GM18907 (cell line): ENCODE measurements at regions not wholly inside any gene's neighbourhood (a gene's known extent, or its start where the extent isn't known, plus 50 kb on each side); places are given as distances from the start of the nearest gene placed in this dataset.

ENCODE experiments used
- ATAC-seq: cut with Tn5 transposase; IDR thresholded peaks from one replicate; pipeline ENCODE4 v1.9.1; 2021; ENCODE audit warnings: mild to moderate bottlenecking, moderate library complexity; ENCODE audit not compliant: unreplicated experiment

- no peak for ATAC-seq
Measured at GRCh38 chr10:129075927-129076326, 391.1 kb upstream of the MGMT start.

GRCh38 chr10:129078346-129078745 lies 388.7 kb upstream of the MGMT start:
- no peak for ATAC-seq

- no peak for ATAC-seq
Measured at GRCh38 chr10:129078746-129079145, 388.3 kb upstream of the MGMT start.

DNA sequence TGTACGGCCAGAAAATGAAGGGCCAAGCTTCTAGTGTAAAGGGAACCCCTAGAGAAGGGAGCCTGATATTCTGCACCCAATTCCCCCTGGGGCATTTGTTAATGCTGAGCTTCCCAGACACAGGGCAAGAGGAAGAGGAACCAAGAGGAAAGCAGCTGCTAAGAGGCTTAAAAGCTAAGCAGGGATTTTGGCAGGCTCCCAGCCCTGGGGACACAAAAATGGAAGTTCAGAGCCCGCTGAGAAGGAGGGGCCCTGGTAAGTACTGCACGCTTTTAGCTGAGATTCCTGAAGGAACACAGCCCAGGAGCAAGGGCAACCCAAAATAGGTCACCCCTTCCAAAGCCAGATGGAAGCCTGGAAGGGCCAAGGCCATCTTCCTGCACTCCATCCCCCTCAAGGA lies 387.3 kb upstream of the MGMT start:
- no peak for ATAC-seq

GRCh38 chr10:129085811-129086210 lies 381.2 kb upstream of the MGMT start:
- ATAC-seq, result no peak

DNA sequence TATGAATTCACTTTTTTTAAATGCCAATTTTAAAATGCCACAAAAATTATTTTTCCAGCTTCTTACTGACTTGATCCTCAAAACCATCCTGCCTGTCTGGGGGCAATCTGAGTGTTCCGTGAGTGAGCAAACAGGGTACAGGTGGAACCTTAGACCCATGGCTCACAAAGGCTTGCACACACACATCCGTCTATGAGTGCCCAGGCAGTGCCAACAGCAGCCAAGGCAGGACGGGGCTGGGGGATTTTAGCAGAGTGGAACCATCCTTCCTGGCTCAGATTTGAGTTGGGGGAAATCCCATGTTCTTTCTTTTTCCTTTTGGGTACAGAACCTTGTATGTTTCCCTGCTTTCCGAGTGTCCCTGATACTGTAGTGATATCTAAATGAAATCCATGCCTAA lies 377.7 kb upstream of the MGMT start:
- ATAC-seq, result no peak

- ATAC-seq, result no peak
Measured at GRCh38 chr10:129090165-129090564, 376.9 kb upstream of the MGMT start.

GRCh38 chr10:129090618-129091366 lies 376.2 kb upstream of the MGMT start:
- ATAC-seq, result no peak

- no peak for ATAC-seq
Measured at GRCh38 chr10:129093641-129094040, 373.4 kb upstream of the MGMT start.

DNA sequence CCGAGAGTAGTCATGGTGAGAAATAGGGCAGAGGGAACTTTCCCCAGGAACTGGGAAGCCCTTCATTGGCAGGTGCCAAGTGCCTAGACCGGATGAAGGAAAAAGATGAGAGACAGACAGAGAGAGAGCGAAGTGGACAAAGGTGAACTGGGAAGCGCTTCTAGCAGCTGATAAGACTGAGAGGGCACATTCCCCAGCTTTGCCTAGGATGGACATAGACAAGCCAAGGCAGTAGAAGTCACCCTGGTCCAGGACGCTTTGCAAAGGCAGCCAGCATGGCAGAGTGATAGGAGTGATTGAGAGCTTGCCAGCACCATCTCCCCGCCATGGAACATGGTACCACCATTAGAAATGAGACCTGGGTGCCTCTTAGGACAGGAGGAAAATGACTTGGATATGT lies 372.8 kb upstream of the MGMT start:
- ATAC-seq, result no peak

DNA sequence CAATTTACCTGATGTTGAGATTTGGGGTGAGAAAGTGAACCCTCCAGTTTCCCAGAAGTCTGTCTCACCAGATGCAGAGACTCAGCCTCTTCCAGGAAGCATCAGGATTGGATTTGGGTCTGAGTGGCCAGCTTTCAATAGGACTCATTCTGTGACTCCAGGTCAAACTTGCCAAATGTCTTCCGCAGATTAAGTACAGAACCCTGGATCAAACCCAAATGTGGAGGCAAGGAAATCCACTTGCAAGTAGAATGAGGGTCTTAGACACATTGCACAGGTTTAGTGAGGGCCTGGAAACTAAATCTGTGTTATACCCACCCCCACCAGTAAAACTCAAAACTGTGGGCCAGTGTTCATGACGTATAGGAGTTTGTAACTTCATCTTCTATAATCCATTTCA lies 372.2 kb upstream of the MGMT start:
- ATAC-seq, result no peak

GRCh38 chr10:129095680-129096064 lies 371.4 kb upstream of the MGMT start:
- ATAC-seq, result no peak

- no peak for ATAC-seq
Measured at GRCh38 chr10:129096065-129096984, 370.7 kb upstream of the MGMT start.

- no peak for ATAC-seq
Measured at GRCh38 chr10:129097776-129098330, 369.2 kb upstream of the MGMT start.

DNA sequence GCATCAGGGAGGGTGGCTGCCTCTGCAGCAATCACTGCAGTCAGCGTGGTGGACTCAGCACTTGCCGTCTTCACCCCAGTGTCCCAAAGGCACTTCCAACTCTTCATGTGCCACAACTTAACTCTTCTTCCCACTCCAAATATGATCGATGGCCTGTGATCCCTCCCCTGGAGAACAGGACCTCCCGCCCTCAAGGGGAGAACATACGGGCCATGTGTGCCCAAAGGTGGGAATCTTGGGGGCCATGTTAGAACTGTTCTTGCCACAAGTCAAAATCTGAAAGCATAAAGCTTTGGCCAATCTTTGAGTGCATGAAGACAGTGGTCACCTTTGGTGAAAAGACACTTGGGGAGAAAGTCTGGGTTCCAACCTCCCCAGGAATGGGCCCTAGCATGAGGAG lies 368.5 kb upstream of the MGMT start:
- ATAC-seq, result no peak

GRCh38 chr10:129099486-129099885 lies 367.6 kb upstream of the MGMT start:
- no peak for ATAC-seq

- ATAC-seq, result no peak
Measured at GRCh38 chr10:129099992-129100391, 367.0 kb upstream of the MGMT start.

- no peak for ATAC-seq
Measured at GRCh38 chr10:129101232-129101980, 365.6 kb upstream of the MGMT start.

DNA sequence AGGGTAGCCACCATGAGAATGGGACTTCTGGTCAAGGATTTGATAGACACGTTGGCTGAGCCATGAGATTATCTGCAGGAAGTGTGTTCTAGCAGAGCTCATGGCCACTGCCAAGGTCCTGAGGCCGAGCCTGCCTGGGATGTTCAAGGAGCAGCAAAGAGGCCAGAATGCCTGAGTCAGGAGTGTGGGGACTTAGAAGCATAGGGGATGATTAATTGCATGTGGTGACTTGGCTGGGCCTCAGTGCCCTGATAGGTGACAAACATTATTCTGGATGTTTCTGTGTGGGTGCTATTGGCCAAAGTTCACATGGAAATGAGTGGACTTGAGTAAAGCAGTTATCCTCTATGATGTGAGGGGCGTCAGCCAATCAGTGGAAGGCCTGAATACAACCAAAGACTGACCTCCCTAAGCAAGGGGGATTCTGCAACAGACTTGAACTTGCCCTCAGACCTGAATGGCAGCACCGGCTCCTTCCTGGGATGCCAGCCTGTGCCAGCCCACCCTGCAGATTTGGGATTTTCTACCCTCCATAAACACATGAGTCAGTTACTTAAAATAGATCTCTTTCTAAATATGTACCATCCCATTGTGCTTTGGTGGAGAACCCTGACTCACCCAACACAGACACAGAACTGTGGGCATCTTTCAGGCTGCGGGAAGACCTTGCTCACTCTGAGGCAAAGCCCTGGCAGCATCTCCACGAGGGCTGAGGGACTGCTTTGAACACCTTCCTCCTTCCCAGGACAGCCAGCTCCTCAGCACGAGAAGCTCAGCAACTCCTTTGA lies 363.9 kb upstream of the MGMT start:
- ATAC-seq, result no peak

- ATAC-seq, result no peak
Measured at GRCh38 chr10:129104266-129105045, 362.6 kb upstream of the MGMT start.
